OCI-LY1 (cell line): ENCODE measurements at regions not wholly inside any gene's neighbourhood (a gene's known extent, or its start where the extent isn't known, plus 50 kb on each side); places are given as distances from the start of the nearest gene placed in this dataset.

Experiments
- EZH2 ChIP-seq: fragments of 200-600 bp; sonication (generic), shearing (Covaris generic); IDR thresholded peaks from 2 replicates; pipeline ENCODE4 v1.8.0; 2017; ENCODE audit warnings: borderline replicate concordance, mixed run types, mild to moderate bottlenecking, antibody characterized with exemption, low read length, moderate library complexity, mixed read lengths
- TF ChIP-seq, protein P1 (sequence below): fragments of 200-600 bp; sonication (generic), shearing (Covaris generic); IDR thresholded peaks from 2 replicates; pipeline ENCODE4 v1.5.1; 2017; ENCODE audit warnings: mild to moderate bottlenecking, antibody characterized with exemption, low read length, moderate library complexity, mixed read lengths

DNA sequence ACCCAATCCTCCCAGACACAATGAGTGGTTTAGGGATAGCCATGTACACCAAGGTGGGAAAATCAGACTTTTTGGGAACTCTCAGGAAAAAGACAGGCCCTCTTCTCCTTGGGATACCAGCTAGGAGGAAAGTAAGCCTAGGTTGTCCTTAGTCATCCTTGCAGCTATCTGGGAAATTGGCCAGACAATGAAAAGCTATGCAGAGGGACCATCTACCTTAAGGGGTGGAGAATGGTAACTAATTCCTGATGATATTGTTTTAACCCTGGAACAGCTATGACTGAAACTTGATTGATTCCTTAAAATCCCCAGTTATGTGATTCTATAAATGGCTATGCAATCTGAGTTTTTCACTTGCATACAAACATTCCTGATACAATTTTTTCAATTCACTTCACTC is 88.9 kb upstream of the BNC2 start:
- TF ChIP-seq, protein P1, sequence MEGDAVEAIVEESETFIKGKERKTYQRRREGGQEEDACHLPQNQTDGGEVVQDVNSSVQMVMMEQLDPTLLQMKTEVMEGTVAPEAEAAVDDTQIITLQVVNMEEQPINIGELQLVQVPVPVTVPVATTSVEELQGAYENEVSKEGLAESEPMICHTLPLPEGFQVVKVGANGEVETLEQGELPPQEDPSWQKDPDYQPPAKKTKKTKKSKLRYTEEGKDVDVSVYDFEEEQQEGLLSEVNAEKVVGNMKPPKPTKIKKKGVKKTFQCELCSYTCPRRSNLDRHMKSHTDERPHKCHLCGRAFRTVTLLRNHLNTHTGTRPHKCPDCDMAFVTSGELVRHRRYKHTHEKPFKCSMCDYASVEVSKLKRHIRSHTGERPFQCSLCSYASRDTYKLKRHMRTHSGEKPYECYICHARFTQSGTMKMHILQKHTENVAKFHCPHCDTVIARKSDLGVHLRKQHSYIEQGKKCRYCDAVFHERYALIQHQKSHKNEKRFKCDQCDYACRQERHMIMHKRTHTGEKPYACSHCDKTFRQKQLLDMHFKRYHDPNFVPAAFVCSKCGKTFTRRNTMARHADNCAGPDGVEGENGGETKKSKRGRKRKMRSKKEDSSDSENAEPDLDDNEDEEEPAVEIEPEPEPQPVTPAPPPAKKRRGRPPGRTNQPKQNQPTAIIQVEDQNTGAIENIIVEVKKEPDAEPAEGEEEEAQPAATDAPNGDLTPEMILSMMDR: no peak
- no peak for TF ChIP-seq EZH2
